GM06990 (cell line): ENCODE measurements at regions not wholly inside any gene's neighbourhood (a gene's known extent, or its start where the extent isn't known, plus 50 kb on each side); places are given as distances from the start of the nearest gene placed in this dataset.

Experiments
- DNase-seq: peaks from one replicate; pipeline ENCODE4 v3.0.0-alpha.2; 2011; ENCODE audit not compliant: insufficient read length; ENCODE audit errors: extremely low read depth
- H3K27me3 ChIP-seq: replicated peaks from 2 replicates; pipeline ENCODE4 v1.6.0; 2011; ENCODE audit warnings: low read length; ENCODE audit not compliant: control insufficient read depth, insufficient read depth
- H3K36me3 ChIP-seq: 2 replicates; pipeline ENCODE4 v1.5.1; 2011; ENCODE audit warnings: low read length; ENCODE audit not compliant: control insufficient read depth, insufficient read depth
- H3K4me3 ChIP-seq: replicated peaks from 2 replicates; pipeline ENCODE4 v1.5.1; 2011; ENCODE audit warnings: low read depth, mild to moderate bottlenecking, control low read depth, low read length
- TF ChIP-seq, protein P1 (sequence below): IDR thresholded peaks from 2 replicates; pipeline ENCODE4 v1.5.1; 2011; ENCODE audit warnings: low read length, control low read depth, mild to moderate bottlenecking, inconsistent platforms; ENCODE audit not compliant: insufficient read depth, poor library complexity, severe bottlenecking

DNA sequence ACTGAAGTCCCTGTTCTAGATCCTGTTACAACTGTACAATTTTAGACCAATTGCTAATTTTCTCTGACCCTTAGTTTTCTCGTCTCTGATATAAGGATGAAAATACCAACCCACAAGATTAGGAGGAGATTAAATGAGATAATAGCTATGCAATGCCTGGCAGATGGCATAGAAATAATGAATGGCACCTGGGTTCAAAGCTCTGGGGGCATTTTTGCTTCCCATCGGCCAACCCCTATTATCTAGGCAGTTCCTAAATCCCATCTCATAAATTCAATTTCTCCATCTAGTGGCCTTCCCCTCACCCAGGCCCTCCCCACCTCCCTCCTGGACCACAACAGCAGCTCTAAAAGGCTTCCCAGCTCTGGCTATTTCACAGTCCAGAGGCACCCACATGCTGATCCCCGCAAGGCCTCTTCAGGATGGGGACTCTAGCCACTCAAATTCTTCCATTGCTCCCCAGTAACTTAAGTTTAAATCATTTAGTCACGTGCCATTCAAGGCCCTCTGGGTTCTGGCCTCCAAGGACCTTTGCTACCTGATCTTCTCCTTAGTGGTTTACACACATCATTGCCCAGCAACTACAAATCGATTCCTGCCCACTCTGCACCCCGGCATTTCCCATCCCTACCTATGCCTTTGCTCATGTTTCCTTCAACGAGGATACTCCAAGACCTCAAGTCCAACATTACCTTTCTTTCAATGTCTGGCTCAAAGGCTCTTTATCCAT is 202.4 kb upstream of the KLF14 start:
- H3K36me3 ChIP-seq = peaks cover 13% of the 10 kb centered on the region
- TF ChIP-seq, protein P1, sequence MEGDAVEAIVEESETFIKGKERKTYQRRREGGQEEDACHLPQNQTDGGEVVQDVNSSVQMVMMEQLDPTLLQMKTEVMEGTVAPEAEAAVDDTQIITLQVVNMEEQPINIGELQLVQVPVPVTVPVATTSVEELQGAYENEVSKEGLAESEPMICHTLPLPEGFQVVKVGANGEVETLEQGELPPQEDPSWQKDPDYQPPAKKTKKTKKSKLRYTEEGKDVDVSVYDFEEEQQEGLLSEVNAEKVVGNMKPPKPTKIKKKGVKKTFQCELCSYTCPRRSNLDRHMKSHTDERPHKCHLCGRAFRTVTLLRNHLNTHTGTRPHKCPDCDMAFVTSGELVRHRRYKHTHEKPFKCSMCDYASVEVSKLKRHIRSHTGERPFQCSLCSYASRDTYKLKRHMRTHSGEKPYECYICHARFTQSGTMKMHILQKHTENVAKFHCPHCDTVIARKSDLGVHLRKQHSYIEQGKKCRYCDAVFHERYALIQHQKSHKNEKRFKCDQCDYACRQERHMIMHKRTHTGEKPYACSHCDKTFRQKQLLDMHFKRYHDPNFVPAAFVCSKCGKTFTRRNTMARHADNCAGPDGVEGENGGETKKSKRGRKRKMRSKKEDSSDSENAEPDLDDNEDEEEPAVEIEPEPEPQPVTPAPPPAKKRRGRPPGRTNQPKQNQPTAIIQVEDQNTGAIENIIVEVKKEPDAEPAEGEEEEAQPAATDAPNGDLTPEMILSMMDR = no peak

DNA sequence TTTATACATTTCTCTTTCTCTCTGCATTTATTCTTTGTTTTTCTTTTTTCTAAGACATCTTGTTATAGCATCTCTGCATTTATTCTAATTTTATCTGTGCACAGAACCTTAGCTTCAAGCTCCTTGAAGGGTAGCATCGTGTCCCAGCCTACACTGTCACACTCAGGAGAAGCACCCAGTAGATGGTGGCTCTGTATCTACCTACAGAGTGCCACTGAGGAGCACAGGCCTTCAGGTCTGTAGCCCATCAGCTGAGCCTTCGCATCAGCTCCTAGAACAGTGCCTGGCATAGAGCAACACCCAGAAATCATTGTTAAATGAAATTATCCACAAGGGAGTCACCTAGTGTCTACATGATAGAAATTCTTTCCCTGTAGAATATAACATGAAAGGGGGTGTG is 203.0 kb upstream of the KLF14 start:
- Histone ChIP-seq H3K4me3 (no peak overlapping the region), H3K27me3 (no peaks in the 10 kb centered on the region), H3K36me3 (peaks cover 16% of the 10 kb centered on the region)
- TF ChIP-seq, protein P1 = no peak
- DNase-seq = no peak

More for the DNA sequence above, 202.4 kb upstream of the KLF14 start:
- no peak for DNase-seq
- no peak overlapping the region for H3K4me3 ChIP-seq
- H3K27me3 ChIP-seq = no peaks in the 10 kb centered on the region

GRCh38 chr7:130937830-130938229 is 203.8 kb upstream of the KLF14 start:
- TF ChIP-seq, protein P1 = no peak
- peaks cover 16% of the 10 kb centered on the region for H3K36me3 ChIP-seq
- no peaks in the 10 kb centered on the region for H3K27me3 ChIP-seq
- H3K4me3 ChIP-seq = no peak overlapping the region
- no peak for DNase-seq

- Histone ChIP-seq H3K36me3 (peaks cover 14% of the 10 kb centered on the region), H3K4me3 (no peak overlapping the region), H3K27me3 (no peaks in the 10 kb centered on the region)
- no peak for DNase-seq
- TF ChIP-seq, protein P1 = no peak
These were observed 204.7 kb upstream of the KLF14 start for GRCh38 chr7:130938661-130939060.

DNA sequence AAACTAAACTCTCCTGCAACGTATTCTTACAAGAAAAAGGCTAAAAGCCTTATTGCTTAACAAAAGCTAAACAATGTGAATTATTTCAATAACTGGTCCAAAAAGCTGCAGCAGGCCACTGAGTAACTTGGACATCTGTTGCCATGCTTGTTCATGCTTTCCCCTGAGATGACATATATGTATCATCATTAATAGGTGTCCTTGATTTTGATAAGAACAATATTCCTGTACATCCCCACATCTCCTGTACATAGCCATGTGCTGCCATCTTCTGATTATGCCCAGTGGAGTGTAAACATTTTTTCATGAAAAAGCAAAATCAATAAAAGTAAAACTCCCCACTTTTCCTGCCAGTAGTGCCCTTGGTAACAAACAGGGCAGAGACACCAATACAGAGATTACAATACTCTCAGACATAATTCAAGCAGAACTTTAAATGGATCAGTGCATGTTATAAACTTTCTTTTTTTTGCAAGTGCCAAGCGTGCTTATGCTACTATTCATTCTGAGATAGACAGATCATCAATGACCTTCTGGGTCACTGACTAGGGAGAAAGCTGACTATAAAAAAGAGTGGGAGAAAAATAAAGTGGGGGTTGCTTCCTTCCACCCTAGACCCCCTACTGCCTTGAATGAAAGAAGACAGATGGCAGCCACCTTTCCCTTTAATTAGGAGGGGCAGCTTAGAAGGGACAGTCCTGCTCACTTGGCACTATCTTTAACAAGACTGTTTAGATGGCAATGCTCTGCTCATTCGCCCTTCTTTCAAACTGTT is 205.5 kb upstream of the KLF14 start:
- Histone ChIP-seq H3K4me3 (no peak overlapping the region), H3K27me3 (no peaks in the 10 kb centered on the region), H3K36me3 (peaks cover 14% of the 10 kb centered on the region)
- TF ChIP-seq, protein P1 = no peak
- DNase-seq = no peak
